ENCODE measurements at regions not wholly inside any gene's neighbourhood (a gene's known extent, or its start where the extent isn't known, plus 50 kb on each side); places are given as distances from the start of the nearest gene placed in this dataset.

DNA sequence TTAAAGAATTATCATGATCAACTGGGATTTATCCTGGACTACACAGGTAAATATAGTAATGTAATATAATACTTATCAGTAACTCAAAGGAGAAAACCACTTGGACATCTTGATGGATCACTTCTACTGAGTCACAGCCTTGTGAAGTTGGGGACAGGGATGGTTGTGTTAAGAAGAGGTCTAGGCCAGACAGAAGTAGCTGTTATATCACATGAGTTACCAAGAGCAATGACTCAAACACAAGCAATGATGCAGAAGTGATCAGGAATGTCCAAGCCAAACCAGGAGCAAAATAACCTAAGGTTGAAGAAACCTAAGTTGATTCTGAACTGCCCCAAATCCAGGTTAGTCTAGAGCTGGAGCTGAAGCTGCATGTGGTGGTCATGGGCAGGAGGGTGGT is 424.5 kb upstream of the DAB1 start:
- no peak for DNase-seq

DNA sequence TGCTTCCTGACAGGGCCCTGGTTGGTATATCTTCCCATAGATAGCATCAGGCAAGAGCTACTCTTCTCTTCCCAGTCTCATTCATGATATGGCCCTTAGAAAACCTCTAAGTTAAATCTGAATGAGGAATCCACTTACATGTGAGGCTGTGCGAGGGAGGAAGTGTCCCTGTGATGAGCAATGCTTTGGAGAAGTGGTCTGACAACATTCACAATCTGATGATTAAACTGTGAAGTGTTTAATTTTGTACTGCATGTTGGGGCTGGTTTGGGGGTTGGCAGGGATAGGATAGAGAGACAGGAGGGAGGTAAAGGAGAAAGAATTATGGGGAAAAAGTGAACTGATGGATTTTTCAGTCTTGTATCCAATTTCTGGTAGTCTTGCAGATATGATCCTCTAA is 421.2 kb upstream of the DAB1 start:
- DNase-seq = no peak

DNA sequence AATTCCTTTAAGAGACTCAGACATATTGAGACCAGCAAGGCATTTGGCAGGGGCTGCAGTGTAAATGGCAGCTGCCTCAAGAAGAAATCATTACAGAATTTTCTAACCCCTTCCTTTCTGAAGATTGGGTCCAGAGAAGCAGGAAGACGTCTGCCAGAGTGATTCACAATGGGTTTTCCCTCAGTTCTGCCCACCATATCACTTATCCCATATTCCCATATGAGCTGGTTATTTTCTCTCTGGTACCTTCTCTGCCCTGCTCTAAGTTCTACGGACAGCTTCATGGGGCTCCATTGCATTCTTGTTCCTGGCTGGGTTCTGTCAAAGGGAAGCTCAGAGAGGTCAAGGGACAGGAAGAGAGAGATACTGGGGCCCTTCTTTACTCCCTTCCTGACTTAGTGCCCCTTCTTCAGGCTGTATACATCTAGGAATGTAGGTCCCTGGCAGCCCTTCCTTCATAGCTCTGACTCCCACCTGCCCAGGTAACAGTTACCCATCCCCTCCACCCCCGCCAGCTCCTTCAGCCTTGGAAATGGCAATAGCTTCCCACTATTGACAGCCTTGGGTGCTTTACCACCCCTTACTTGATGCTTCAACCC is 420.6 kb upstream of the DAB1 start:
- DNase-seq = no peak

DNA sequence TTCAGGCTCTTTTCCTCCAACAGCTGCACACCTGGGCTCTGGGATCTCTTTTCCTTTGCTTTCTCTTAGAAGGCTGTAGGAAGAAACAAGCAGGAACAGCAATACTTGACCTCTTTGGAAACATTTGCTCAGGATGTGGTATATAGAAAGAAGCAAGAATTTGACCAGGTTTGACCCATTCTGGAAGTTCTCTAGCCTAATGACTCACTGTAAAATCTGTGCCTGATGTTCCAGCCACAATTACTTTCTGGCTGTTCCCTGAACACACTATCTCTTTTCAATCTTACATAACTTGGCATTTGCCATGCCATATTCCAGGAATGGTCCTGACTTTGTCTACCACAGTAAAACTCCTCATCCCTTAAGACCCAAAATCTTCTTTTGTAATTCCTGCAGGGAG is 419.9 kb upstream of the DAB1 start:
- DNase-seq = no peak

DNA sequence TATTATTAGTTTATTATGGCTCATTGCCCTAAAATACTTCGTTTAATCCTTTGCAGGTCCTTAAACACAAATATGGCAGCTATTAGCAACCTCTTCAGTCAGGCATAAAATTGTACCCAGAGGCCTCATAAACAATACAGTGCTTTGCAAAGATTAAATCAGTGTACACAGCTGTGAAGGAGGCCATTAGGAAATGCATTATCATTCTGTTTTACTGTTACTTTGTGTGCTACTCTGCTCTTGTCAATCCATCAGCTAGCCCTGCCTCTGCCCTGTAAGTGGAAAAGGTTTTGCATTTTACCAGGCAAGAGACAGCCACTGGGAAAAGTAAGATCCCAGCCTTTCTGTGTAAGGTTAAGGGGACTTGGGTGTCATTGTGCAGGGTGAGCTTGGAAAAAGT is 415.7 kb upstream of the DAB1 start:
- no peak for DNase-seq

DNA sequence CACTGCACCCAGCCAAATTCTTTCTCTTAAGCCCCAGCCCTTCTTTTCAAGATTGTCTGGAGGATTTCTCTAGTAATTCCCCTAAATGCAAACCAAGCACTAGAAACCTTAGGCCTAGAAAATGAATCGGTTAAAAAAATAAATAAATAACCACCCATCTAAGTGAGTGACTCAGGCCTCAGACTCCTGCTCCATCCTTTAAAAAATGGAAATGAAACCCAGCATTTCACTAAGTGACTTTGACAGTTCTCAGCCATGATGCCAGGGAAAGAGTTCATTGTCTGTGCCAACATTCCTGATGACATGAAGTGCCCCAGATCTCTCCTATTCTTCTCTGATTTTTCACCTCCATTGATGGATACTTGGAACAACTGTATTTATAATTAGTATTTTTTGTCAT is 415.2 kb upstream of the DAB1 start:
- no peak for DNase-seq

DNA sequence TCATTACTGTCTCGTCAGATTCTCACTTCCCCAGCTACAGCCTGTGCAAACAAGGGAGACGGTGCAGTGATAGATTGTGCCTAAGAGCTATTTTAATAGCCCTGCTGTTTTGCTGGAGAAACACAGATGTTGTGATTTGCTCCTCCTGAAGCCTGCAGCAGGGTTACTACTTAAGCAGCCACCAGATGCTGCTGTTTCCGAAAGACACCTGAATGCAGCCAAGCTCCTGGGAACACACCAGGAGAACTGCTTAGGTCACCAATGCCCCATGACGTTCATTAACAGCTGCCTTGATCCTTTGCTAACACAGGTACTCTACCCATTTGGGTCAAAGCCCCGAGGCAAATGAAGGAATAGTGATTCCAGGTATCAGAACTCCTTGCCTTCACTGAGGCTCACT is 411.8 kb upstream of the DAB1 start:
- no peak for DNase-seq

DNA sequence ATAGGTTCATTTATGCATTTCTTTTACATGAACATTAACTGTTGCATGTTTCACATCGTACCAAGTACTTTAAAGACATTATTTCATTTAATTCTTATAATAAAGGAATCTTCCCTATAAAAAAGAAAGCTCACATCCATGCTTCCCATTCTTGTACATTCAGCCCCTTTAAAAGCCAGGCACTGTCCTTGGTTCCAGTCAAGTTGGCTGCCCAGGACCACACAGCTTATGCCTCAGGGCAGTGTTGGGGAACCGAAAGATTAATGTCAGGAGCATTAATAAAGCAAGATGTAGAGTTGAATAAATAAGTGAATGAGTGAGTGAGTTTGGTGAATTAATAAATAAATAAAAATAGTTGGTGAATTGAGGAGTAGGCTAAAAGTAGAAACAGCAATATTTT is 409.4 kb upstream of the DAB1 start:
- DNase-seq = no peak

DNA sequence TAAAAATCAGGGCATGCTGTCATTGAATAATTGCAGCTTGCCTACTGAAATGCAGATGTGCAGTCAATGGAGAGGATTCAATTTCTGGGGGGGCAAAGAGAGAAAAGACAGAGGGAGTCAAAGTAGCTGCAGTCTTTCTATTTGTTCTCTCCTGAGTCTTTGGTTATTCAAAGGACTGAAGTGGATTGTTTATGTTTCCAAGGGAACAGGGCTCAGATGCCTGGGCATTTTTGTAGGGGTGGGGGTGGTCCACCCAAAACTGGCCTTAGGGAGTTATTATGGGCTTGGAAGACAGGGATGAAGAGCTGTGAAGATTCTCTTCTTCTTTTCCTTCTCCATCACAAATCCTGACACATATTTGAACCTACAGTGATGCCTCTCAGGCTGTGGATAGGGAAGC is 408.8 kb upstream of the DAB1 start:
- no peak for DNase-seq

DNA sequence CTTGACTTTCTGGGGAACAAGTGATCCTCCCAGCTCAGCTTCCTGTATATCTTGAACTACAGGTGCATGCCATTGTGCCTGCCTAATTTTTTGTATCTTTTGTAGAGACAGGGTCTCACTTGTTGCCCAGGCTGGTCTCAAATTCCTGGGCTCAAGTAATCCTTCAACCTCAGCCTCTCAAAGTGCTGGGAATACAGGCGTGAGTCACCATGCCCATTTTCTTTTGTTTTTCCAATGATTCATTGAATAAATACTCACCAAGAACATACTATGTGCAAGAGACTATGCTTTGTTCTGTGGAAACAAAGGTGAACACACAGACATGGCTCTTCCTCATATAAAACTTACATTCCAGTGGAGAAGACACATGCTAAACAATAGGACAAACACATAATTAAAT is 407.8 kb upstream of the DAB1 start:
- no peak for DNase-seq

DNA sequence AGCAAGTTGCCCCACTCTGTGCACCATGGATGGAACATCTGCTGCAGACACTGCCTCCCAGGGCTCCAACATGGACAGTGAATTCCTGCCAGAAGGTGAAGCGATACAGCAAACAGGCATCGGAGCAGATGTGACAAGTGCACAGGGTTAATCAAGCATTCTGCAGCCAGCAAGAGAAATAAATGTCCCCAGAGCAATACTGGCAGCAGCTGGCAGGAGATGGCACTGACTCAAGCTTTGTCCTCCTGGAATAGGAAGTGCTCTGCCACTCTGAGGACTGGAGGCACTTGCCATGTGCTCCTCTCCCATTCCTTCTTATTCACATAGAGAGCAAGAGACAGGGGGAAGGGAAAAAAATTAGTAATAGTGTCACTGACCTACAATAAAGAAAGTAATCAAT is 402.7 kb upstream of the DAB1 start:
- DNase-seq = peak; percentile 58

DNA sequence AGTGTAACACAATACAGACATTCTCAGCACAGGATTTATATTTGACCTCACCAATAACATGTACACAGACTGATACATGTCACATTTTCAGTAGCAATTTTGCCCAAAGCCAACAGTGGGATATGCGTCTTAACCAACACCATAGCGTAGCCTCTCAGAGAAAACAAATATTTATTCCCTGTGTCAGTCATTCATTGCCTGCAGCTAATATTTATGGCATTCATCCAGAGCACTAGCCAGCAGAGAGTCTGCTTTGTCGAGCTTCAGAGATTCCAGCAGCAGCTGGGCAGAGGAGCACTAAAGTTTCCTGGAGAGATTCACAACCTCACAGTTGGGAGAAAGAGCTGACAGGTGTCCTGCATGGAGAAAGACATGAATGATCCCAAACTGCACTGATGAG is 400.7 kb upstream of the DAB1 start:
- no peak for DNase-seq

DNA sequence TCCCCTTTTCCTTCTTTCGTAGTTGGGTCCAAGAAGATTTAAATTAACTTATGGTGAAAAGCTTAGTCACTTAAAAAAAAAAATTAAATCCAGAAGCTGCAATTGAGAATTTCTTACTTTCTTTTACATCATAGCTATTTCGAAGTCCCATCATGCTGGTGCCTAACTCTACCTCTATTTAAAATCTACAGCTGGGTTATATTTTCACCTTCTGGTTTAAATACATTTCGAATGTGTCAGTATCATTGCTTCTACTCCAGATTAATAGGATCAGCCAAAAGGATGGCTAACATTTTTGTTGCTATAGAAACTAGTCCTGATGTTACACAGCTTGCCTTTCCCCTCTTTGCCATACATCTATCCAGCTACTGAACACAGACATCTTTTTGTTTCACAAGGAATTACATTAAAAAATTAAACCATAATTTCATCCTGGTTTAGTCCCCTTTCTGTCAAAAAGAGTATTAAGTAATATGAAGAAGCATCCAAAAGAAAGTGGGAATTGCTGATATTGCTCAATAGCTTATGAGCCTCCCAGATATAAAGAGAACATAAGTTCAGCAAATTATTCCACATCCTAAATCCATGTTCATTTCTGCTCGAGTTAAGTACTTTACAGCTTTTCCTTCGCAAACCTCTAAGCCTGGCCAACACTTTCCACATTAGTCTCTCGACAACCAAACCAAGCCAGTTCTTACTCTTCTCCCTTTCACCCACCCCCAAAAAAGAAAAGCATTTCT is 396.7 kb upstream of the DAB1 start:
- DNase-seq = no peak

DNA sequence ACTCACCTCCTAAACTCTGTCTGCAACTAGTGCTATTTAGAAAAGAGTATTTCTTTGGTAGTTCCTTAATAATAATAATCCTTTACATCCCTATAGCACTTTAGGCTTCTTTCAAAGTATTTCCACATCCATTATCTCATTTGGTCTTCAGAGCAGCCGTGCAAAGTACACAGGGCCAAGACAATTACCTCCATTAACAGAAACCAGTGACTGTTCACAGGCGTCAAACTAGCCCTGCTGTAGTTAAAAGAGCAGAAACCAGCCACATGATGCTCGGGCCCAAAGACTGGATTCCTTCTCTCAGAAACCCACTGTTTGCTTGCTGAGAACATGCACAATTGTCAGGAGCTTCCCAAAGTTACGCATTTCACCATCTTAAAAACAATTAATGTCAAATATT is 396.0 kb upstream of the DAB1 start:
- DNase-seq = no peak

DNA sequence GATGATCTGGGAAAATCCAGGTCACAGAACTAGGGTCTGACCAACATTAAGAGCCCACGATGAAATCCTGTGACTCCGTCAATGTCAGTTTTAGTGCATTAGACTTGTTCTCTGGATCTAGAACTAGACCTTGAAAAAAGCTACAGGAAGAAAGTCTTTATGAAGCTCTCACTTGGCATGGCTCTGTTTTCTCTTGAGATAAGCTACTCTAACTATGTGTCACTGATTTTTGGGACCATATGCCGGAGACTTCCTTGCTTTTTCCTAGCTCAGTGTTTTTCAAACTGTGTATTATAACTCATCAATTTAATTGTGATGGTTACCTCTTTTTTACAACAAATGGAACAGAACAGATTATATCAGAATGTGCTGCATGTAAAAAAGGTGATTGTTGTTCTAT is 379.7 kb upstream of the DAB1 start:
- DNase-seq = no peak

DNA sequence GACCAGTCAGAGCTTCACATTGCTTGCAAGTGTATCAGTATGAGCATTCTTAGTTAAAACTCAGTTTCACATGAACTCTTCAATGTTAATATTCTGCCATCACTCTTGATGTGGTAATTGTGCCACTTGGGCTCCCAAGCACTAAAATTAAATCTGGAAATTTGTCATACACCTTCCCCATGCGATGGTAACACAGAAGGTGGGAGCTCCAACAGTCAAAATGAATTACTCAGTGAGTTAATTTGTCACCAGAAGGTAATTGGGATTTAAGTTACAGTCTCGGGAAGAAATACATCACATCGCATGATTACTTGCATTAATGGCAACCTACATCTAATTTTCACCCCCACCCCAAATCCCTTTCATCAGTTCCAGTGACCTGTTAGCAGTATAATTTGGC is 376.5 kb upstream of the DAB1 start:
- DNase-seq = no peak

DNA sequence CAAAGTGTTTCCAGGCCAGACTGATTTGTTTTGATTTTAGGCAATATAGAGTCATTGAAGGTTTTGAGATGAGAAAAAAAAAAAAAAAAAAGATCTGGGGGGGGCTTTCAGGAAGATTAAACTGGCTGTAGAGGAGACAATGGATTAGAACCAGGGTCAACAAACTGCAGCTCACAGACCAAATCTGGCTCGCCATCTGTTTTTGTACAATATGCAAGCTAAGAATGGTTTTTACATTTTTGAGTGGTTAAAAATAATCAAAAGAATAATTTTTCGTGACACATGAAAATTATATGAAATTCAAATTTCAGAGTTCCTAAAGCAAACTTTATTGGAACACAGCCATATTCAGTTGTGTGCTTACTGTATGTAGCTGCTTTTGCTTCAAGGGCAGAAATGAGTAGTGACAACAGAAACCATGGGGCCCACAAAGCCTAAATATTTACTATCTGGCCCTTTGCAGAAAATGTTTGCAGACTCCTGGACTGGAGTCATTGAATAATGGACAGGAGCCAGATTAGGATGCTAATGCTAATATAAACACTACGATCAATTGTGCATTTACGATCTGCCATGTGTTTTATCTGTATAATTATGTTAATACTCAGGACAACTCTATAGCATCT is 375.7 kb upstream of the DAB1 start:
- DNase-seq = no peak

DNA sequence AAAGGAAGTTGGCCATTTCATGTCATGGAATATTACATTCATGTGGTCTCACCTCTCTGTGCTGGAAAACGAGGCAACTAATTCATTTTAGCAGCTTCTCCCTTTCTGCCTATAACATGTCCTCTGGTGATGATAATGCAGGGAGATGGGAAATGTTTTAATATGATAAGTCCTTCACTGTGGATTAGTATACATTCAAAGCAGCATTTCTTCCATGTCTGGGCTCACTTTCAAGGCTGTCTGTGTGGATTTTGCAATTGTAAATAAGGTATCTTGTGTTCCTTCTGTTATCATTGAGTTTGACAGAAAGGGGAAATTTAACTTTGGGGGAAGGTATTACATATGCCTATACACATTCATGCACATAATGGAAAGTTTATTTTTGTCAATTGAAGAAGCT is 374.7 kb upstream of the DAB1 start:
- DNase-seq = no peak

DNA sequence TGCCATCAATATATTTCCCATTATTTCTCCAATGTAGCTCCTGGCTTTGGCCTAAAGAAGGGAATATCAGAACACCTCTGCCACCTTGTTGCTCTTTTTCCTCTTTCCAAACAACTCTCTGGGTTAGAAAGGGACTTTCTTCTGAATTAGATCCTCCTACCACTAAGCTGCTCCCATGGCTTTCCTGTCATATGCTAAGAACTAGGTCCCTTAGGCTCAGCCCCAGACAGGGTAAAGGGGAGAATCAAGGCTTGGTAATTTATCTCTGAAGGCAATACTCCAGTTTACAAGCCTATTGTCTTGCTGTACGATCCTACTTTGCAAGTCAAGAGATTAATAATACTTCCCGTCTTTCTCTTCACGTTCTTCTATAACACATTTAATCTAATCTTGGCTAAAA is 373.2 kb upstream of the DAB1 start:
- no peak for DNase-seq

DNA sequence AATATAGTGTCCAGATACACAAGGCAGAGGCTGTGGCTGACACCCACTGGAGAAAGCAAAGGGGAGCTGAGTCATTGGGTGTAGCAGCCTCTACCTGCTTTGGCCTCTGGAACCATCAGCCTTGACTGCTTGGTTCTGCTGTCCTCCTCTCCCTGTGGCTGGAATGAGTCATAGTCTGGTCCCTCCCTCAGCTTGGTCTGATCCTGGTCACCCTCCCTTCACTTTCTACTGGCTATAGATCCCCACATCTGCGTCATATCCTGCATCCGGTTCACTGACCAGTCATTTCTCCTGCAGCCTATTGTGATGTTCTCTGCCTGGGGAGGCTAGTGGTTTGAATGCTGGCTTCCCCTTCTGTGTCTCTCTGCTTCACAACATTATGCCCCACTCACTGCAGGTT is 372.8 kb upstream of the DAB1 start:
- no peak for DNase-seq

DNA sequence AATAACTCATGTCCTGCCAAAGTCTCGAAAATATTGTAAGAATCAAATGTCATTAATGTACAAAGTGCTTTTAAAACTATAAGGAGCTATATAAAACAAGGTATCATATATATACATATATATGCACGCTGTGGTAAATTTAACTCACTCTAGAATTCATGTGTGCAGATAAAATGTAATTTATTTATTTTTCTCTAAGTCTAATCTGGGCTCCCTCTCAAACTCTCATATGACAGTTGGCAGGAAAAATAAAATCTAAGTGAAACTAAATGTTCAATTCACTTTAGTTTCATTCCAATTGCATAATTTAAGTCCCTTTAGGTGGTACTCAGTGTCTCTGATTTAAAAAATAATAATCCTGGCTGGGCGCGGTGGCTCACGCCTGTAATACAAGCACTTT is 372.0 kb upstream of the DAB1 start:
- DNase-seq = no peak

DNA sequence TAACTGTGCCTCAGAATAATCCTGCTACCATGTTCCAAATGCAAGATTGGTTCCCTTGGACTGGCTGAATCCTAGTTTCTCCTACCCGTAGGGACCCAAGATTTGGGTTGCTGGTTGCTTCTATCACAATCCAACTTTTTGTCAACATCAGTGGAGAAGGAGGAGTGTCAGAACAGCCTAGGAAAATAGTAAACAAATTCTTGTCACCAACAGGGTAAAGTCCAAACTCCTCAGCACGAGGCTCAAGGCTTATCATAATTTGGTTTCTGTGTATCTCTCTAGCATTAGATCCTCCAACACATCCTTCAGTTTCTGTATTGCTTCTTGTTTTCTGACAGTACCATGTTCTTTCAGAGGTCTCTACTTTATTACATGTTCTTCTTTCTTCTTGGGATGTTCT is 370.2 kb upstream of the DAB1 start:
- no peak for DNase-seq

DNA sequence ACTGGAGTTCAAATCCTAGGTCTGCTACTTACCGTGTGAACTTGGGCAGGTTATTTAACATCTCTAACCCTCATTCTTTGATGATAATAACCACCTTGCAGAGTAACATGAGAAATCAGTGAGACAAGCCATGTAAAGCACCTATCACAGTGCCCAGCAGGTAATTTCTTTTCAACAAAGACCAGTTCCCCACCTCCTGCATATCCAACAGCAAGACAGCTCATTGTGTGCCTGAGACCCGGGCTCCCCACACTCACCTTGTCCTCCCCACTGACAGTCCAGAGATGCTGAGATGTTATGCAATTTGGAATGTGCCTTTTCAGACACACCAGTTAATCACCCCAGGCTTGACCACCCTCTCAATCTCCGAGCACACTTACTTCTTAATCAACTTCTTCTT is 367.6 kb upstream of the DAB1 start:
- DNase-seq = no peak

DNA sequence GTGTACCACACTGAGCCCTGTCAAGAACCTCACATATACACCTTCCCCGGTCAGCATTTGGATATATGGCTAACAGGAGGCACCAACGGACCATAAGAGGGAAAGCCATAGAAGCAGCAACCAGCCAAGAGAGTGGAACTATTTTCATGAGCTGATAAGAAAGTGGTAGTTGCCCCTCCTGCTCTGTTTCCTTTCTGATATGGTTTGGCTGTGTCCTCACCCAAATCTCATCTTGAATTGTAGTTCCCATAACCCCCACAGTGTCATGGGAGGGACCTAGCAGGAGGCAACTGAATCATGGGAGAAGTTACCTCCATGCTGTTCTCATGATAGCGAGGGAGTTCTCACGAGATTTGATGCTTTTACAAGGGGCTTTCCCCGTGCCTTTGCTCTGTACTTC is 366.1 kb upstream of the DAB1 start:
- no peak for DNase-seq

DNA sequence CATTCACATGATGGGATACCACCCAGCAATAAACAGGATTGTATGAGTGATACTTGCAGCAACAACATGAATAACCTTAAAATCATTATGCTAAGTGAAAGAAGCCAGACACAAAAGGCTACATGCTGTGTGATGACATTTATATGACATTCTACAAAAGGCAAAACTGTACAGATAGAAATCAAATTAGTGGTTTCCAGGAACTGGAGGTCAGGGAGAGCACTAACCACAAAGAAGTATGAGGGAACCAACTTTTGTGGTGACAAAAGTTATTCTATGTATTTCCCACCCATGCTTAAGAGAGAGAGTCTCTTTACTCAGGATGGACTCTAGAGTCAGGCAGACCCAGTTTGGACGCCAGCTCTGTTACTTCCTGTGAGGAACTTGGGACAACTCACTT is 364.5 kb upstream of the DAB1 start:
- DNase-seq = no peak
